ENCODE measurements at regions not wholly inside any gene's neighbourhood (a gene's known extent, or its start where the extent isn't known, plus 50 kb on each side); places are given as distances from the start of the nearest gene placed in this dataset.

DNA sequence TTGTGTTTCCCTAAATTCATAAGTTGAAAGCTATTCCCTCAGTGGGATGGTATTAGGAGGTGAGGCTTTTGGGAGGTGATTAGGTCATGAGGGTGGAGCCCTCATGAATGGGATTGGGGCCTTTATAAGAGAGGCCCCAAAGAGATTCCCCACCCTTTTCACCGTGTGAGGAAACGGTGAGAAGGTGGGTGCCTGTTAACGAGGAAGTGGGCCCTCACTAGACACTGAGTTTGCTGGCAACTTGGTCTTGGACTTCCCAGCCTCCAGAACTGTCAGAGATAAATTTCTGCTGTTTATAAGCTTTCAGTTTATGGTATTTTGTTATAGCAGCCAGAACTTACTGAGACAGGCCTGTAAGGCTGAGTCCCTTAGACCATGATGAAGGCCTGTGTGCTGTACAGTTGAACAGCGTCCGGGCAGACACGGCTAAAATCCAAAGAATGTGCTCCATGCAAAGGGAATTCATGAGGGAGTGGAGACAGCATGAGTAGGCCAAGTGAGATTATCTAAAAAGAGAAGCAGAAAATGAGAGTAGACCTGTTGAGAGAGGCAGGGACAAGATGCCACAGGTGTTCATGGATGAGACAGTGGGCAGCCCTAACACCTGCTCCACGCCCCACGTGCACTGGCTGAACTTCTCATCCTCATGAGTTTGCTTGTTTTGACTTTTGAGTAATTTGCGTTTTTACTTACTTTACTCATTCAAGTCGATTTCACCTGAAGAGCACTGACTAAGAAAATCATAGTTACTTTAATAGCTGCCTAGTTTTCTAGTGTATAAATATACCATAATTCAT lies 66.9 kb upstream of the SFMBT2 start:
- H3K4me3 ChIP-seq: no peak overlapping the region
- ChIA-PET POLR2A (no interaction called here), CTCF (interaction anchor here (0.7 to 1.0 kb wide), 2 partner anchors 48 to 62 kb away, joined by 3 to 4 read pairs; no protein-coding TSS in a partner anchor)
- TF ChIP-seq HEYL (CRISPR knock-in tag; IDR thresholded peaks at IDR 0.05): no peak
- no peak for TF ChIP-seq FOSL2 (IDR thresholded peaks at IDR 0.05)
- no peak for TF ChIP-seq FOSL2 (CRISPR knock-in tag; IDR thresholded peaks at IDR 0.05)
- no peak for TF ChIP-seq CHD4 (IDR thresholded peaks at IDR 0.05; ENCODE audit: borderline replicate concordance)
- TF ChIP-seq HMGXB4 (CRISPR knock-in tag; IDR thresholded peaks at IDR 0.05; ENCODE audit: borderline replicate concordance): no peak
- TF ChIP-seq PBX3 (IDR thresholded peaks at IDR 0.05): no peak
- TF ChIP-seq POLR2A (IDR thresholded peaks at IDR 0.05; ENCODE audit: low read length): no peak
- TF ChIP-seq RCOR1 (IDR thresholded peaks at IDR 0.05; ENCODE audit: low read depth, low read length): no peak
- TF ChIP-seq KDM1A (IDR thresholded peaks at IDR 0.05; ENCODE audit: low read depth): no peak
- TF ChIP-seq, protein P1, sequence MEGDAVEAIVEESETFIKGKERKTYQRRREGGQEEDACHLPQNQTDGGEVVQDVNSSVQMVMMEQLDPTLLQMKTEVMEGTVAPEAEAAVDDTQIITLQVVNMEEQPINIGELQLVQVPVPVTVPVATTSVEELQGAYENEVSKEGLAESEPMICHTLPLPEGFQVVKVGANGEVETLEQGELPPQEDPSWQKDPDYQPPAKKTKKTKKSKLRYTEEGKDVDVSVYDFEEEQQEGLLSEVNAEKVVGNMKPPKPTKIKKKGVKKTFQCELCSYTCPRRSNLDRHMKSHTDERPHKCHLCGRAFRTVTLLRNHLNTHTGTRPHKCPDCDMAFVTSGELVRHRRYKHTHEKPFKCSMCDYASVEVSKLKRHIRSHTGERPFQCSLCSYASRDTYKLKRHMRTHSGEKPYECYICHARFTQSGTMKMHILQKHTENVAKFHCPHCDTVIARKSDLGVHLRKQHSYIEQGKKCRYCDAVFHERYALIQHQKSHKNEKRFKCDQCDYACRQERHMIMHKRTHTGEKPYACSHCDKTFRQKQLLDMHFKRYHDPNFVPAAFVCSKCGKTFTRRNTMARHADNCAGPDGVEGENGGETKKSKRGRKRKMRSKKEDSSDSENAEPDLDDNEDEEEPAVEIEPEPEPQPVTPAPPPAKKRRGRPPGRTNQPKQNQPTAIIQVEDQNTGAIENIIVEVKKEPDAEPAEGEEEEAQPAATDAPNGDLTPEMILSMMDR (IDR thresholded peaks at IDR 0.05): no peak
- no peak for TF ChIP-seq JUNB (IDR thresholded peaks at IDR 0.05)
- no peak overlapping the region for H3K27ac ChIP-seq
- H3K4me1 ChIP-seq: no peaks in the 10 kb centered on the region
- FAIRE-seq (no peak), DNase-seq (ENCODE audit: low read depth in 1 of 2, low spot score in 1 of 2) (no peak), ATAC-seq (no peak)
- 81% methylated on average over 10 of the region's 10 CpGs for WGBS (ENCODE audit: missing lambda C conversion rate)
- H3K4me2 ChIP-seq: no peak overlapping the region
- no peaks in the 10 kb centered on the region for H3K9me3 ChIP-seq

DNA sequence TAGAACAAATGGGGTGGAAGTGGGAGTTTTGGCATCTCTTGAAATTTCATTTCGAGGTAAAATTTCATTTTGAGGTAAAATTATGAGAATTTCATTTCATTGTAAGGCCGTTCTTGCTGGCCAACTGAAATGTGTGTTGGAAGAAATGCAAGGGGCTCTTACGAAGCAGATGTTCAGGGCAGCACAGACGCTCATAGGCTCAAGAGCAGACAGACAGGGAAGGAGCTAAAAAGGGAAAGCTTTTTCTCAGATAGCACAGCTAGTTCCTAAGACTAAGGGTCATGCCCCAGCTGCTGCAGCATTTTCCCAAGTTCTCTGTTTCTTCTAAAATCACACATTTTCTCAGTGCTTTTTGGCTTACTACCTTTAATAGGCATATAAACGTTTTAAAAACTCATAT lies 65.1 kb upstream of the SFMBT2 start:
- Histone ChIP-seq H3K4me1 (no peaks in the 10 kb centered on the region), H3K4me3 (no peak overlapping the region), H3K27ac (no peak overlapping the region), H3K4me2 (no peak overlapping the region), H3K9me3 (no peaks in the 10 kb centered on the region)
- ATAC-seq (no peak), DNase-seq (ENCODE audit: low read depth in 1 of 2, low spot score in 1 of 2) (no peak), FAIRE-seq (no peak)
- TF ChIP-seq HEYL (CRISPR knock-in tag; IDR thresholded peaks at IDR 0.05): no peak
- TF ChIP-seq ZFP36 (IDR thresholded peaks at IDR 0.05; ENCODE audit: borderline replicate concordance, partially characterized antibody): no peak
- no peak for TF ChIP-seq CEBPB (IDR thresholded peaks at IDR 0.05)
- no peak for TF ChIP-seq ATOH8 (CRISPR knock-in tag; IDR thresholded peaks at IDR 0.05; ENCODE audit: low read depth)
- TF ChIP-seq EP300 (IDR thresholded peaks at IDR 0.05): no peak
- no peak for TF ChIP-seq JUNB (IDR thresholded peaks at IDR 0.05)
- TF ChIP-seq SMC3 (IDR thresholded peaks at IDR 0.05): no peak
- TF ChIP-seq HOXA7 (CRISPR knock-in tag; IDR thresholded peaks at IDR 0.05): no peak
- no peak for TF ChIP-seq CHD2 (IDR thresholded peaks at IDR 0.05; ENCODE audit: low read length, partially characterized antibody)
- TF ChIP-seq JUN (IDR thresholded peaks at IDR 0.05): no peak
- TF ChIP-seq, protein P2, sequence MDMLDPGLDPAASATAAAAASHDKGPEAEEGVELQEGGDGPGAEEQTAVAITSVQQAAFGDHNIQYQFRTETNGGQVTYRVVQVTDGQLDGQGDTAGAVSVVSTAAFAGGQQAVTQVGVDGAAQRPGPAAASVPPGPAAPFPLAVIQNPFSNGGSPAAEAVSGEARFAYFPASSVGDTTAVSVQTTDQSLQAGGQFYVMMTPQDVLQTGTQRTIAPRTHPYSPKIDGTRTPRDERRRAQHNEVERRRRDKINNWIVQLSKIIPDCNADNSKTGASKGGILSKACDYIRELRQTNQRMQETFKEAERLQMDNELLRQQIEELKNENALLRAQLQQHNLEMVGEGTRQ (IDR thresholded peaks at IDR 0.05): no peak
- ChIA-PET POLR2A (no interaction called here), CTCF (no interaction called here)
- 46% methylated on average over 5 of the region's 5 CpGs for WGBS (ENCODE audit: missing lambda C conversion rate)
